G401.6 (cell line): ENCODE measurements at regions not wholly inside any gene's neighbourhood (a gene's known extent, or its start where the extent isn't known, plus 50 kb on each side); places are given as distances from the start of the nearest gene placed in this dataset.

Experiments
- FAIRE-seq: peaks from 2 replicates; lab custom pipeline; 2012; peaks lifted over from hg19 to GRCh38; lab: Jason Lieb, UNC

GRCh38 chr1:13968361-13968760 is 268.4 kb downstream of the PRDM2 start:
- no peak for FAIRE-seq

GRCh38 chr1:13970631-13971247 is 270.8 kb downstream of the PRDM2 start:
- FAIRE-seq, result no peak

DNA sequence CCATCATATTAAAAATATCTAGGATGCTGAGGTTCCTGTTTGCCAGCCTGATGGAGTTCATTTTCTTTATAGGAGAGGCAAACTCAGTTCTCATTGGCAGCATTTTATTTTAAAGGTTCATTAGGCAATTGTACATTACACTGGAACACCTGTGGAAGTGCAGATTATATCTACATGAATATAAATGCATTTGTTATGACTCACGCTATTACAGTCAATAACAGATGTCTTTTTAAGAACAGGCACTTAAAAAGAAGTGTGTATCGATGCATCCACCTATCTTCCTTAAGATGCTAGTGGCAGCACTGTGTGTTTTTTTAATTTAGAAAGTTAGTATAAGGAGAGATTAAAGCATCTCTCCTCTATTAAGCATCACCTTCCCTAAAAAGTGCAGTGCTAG is 276.5 kb downstream of the PRDM2 start:
- FAIRE-seq, result no peak

DNA sequence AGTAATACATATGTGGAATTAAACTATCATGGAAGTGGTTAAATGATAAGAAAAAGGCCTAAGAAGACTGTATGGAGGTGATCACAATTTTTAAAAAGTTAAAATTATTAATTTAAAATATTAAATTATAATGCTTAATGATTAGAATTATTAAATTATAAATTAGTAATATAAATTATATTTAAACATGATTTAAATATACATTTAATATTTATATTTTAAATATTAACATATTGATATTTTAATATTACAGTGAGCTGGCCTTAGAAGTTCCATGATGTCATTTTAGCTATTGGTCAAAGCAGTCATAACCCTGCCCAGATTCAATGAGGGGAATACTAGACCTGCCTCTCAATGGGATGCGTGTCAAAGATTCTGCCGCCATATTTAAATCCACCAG is 281.2 kb downstream of the PRDM2 start:
- peak; percentile 81 for FAIRE-seq

- no peak for FAIRE-seq
Observed at GRCh38 chr1:13983393-13983792, 283.4 kb downstream of the PRDM2 start.

- no peak for FAIRE-seq
Observed at GRCh38 chr1:13990939-13991338, 291.0 kb downstream of the PRDM2 start.

DNA sequence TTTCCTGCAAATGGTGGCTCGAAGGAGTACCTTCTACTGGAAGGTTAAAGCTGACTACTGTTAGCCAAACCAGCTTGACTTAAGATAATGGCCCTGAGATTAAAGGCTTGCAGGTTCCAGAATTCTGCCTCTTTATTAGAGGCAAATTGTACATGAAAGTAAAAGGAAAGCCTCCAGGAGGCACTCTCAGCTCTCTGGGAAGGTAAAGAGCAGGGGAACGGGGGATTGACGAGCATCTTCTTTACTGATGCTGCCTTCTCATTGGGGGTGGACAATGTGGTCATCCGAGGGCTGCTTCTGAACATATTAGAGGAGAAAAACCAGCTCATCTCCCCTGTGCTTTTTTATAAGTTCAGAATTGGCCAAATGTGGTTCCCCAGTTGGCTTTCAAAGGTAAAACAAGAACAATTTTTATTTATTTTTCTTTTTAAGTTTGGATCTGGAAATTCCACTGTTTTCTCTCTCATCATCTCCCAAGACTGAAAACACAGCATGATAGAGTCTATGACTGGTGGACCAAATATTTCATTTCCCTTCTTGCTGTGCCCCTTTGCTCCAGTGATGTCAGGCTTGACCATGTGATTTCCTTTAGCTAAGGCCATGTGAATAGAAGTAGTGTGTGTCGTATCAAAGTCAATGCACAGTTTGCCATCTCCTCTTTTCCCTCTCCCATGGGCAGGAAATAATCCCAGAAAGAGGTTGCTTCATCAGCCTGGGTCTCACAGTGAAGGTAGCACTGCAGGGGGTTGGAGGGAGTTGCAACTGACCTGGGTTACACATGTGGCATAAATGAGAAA is 292.7 kb downstream of the PRDM2 start:
- FAIRE-seq, result no peak

DNA sequence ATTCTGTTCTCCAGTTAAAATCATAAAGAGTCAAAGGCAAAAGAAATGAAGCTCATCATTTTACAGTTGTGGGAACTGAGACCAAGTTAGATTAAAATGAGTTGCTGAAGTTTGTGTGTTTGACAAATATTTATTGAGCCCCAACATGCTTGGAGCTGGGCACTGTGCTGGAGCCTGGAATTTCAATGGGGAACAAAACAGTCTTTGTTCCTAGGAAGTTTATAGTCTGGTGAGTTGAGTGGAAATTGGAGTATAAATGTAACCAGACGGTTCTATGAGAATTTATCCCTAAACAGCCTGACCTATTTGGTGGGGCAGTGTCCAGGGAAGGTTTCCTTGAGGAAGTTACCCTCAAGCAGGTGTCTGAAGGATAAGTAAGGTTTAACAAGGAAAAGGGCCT is 294.4 kb downstream of the PRDM2 start:
- no peak for FAIRE-seq

DNA sequence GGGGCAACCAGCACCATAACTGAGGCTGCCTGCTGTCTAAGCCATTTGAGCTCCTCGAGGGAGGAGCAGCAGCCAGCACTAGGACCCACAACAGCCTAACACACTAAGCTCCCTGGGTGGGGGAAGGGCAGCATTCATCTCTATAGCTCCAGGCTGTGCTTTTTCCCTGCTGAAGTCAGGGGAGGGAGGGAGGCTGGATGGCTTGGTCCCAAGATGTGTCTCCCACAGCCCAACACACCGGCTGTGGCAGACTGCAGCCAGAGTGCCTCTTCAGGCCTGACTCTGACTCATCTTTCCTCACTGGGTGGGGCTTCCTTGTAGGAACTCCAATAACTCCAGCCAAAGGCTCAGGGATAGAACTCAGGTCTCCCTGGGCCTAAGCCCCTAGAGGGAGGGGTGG is 296.3 kb downstream of the PRDM2 start:
- no peak for FAIRE-seq

- no peak for FAIRE-seq
Observed at GRCh38 chr1:14003552-14003951, 303.6 kb downstream of the PRDM2 start.

- no peak for FAIRE-seq
Observed at GRCh38 chr1:14009582-14009981, 309.6 kb downstream of the PRDM2 start.

- FAIRE-seq, result no peak
Observed at GRCh38 chr1:14010476-14010875, 310.5 kb downstream of the PRDM2 start.

DNA sequence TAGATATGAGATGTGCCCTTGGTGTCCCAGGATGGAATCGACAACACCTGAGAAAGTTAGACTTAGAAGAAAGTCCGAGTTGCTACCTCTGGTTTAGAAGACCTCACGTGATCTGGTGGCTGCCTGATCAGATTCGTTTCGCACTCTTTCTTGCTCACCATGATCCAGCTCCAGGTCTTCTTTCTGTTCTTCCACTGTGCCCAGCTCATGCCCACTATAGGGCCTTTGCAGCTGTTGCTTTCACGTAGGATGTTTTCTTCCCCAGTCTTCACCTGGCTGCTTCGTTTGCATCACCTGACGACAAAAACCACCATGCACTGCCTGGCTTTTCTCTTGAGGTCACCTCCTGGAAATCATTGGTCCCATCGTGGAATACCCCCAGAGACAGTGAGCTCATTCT is 311.1 kb downstream of the PRDM2 start:
- no peak for FAIRE-seq

GRCh38 chr1:14011888-14012287 is 311.9 kb downstream of the PRDM2 start:
- FAIRE-seq, result no peak

DNA sequence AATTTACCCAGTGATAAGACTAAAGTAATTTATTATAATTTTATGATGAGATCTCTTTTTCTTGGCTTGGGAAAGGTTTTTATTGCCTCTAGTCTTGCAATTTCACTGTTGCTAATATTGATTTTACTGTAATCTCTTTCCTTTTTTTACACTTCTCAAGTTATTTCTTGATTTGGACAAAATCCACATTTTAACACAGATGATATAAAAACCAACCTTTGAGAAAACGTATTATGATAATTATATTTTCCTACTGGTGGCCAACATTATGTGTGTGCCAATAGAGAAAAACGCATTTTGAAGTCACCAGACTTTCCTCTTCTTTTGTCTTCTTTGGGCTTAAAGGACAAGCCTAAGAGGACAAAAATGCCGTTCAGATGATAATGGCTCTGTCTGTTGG is 314.9 kb downstream of the PRDM2 start:
- FAIRE-seq, result no peak

- FAIRE-seq, result no peak
Observed at GRCh38 chr1:14015917-14016316, 315.9 kb downstream of the PRDM2 start.

- FAIRE-seq, result no peak
Observed at GRCh38 chr1:14017531-14017961, 317.6 kb downstream of the PRDM2 start.

- no peak for FAIRE-seq
Observed at GRCh38 chr1:14019461-14019860, 319.5 kb downstream of the PRDM2 start.

GRCh38 chr1:14020006-14020405 is 320.0 kb downstream of the PRDM2 start:
- no peak for FAIRE-seq

- FAIRE-seq, result no peak
Observed at GRCh38 chr1:14027099-14027498, 327.1 kb downstream of the PRDM2 start.

GRCh38 chr1:14031461-14031860 is 331.5 kb downstream of the PRDM2 start:
- no peak for FAIRE-seq

DNA sequence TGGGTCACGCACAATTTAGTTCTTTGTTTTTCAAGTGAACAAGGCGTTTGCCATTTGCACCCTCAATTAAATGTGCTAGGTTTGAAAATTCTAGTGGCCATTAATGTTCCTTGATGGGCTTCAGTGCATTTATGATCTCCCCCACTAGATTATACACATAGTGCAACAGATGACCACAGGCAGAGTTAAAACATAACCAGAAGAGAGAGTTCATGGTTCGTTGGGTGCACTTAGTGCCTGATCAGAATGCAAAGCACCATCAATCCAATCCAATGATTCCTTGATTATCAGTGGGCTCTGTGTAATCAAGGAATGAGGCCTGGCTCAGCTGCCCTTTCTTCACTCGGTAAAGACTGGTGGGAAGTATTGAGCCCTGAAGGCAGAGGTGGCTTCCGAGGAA is 334.5 kb downstream of the PRDM2 start:
- no peak for FAIRE-seq

DNA sequence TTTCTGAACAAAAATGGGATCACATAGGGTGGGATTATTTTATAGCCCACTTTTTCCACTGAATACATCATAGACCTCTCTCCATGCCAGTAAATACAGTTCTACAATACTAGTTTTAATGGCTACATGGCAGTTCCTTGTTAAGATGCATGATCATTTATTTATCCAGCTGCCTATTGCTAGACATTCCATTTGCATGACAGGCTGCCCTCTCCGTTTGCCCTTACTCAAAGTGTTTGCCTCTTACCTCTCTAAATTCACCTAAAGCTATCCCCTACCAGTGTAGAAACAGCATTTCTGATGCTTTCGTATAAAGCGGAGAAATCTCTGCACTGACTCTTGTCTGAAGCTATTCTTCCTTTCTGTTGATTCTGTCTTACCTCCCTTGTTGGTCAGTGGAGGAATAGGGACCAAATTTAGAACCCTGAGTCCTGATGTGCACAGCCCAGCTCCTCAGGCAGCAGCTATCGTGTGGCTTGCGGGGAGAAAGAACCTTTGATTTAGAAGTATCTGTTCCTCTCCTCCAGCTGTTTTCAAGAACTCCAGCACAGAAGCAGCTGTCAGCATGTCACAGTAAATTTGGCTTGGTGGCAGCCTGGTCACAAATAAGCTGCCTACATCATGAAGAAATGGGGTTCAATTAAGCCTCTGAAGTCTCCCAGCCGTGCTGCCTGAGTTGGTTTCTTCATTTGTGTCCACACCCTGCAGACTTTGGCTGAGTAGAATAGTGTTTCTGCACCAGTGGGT is 337.3 kb downstream of the PRDM2 start:
- no peak for FAIRE-seq
